ENCODE measurements at regions not wholly inside any gene's neighbourhood (a gene's known extent, or its start where the extent isn't known, plus 50 kb on each side); places are given as distances from the start of the nearest gene placed in this dataset.

GRCh38 chr2:60290509-60290908 lies 262.9 kb downstream of the BCL11A start:
- no peak for DNase-seq

- no peak for DNase-seq
Measured at GRCh38 chr2:60285626-60286316, 267.7 kb downstream of the BCL11A start.

GRCh38 chr2:60283626-60284025 lies 269.8 kb downstream of the BCL11A start:
- DNase-seq = no peak

- no peak for DNase-seq
Measured at GRCh38 chr2:60282886-60283285, 270.6 kb downstream of the BCL11A start.

- no peak for DNase-seq
Measured at GRCh38 chr2:60281730-60282129, 271.7 kb downstream of the BCL11A start.

GRCh38 chr2:60280238-60280637 lies 273.2 kb downstream of the BCL11A start:
- DNase-seq = no peak

GRCh38 chr2:60278906-60279305 lies 274.5 kb downstream of the BCL11A start:
- DNase-seq = no peak

- no peak for DNase-seq
Measured at GRCh38 chr2:60275958-60276357, 277.5 kb downstream of the BCL11A start.

GRCh38 chr2:60273836-60274235 lies 279.6 kb downstream of the BCL11A start:
- DNase-seq = no peak

GRCh38 chr2:60271713-60272112 lies 281.7 kb downstream of the BCL11A start:
- DNase-seq = no peak

- no peak for DNase-seq
Measured at GRCh38 chr2:60271131-60271530, 282.3 kb downstream of the BCL11A start.

GRCh38 chr2:60268661-60269060 lies 284.8 kb downstream of the BCL11A start:
- no peak for DNase-seq

GRCh38 chr2:60268032-60268431 lies 285.4 kb downstream of the BCL11A start:
- DNase-seq = no peak

- DNase-seq = no peak
Measured at GRCh38 chr2:60267122-60267521, 286.3 kb downstream of the BCL11A start.

GRCh38 chr2:60262178-60262577 lies 291.3 kb downstream of the BCL11A start:
- DNase-seq = no peak

- no peak for DNase-seq
Measured at GRCh38 chr2:60260639-60261296, 292.7 kb downstream of the BCL11A start.

GRCh38 chr2:60259781-60260180 lies 293.7 kb downstream of the BCL11A start:
- DNase-seq = no peak

GRCh38 chr2:60252581-60253150 lies 300.8 kb downstream of the BCL11A start:
- DNase-seq = peak; percentile 65

GRCh38 chr2:60251247-60251646 lies 302.2 kb downstream of the BCL11A start:
- DNase-seq = no peak

- no peak for DNase-seq
Measured at GRCh38 chr2:60249879-60250278, 303.6 kb downstream of the BCL11A start.

- no peak for DNase-seq
Measured at GRCh38 chr2:60247471-60247870, 306.0 kb downstream of the BCL11A start.

GRCh38 chr2:60246583-60246982 lies 306.9 kb downstream of the BCL11A start:
- DNase-seq = no peak

GRCh38 chr2:60234274-60234986 lies 319.0 kb downstream of the BCL11A start:
- DNase-seq = no peak

- no peak for DNase-seq
Measured at GRCh38 chr2:60230596-60230995, 322.9 kb downstream of the BCL11A start.
